ENCODE measurements at regions not wholly inside any gene's neighbourhood (a gene's known extent, or its start where the extent isn't known, plus 50 kb on each side); places are given as distances from the start of the nearest gene placed in this dataset.

DNA sequence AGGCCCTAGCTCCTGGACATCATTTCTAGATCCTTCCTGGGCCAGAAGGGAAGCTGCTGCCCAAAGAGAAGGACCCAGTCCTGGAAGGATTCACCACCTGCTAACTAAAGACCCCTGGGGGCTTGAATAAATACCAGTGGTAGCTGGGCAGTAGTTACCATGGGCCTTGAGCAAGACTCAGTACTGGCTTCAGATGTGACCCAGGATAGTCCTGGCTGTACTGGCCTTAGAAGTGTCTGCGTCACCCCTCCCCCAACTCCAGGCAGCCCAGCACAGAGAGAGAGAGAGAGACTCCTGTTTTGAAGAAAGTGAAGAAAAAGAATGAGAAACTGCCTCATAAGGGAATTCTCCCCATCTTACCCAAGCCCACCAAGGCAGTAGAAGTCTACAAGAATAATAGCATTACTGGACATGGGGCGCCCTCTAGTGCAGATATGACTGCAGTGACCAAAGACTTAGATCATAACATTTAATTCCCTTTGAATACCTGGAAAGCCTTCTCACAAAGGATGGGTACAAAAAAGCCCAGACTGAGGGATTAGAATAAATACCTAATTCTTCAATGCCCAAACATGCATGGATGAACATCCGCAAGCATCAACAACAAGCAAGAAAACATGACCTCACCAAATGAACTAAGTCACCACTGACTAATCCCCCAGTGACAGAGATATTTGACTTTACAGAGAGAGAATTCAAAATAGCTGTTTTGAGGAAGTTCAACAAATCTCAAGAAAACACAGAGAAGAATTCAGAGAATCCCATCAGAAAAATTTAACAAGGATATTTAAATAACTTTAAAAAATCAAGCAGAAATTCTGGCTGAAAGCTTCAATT, 171.8 kb downstream of the HNRNPD start:
- Histone ChIP-seq H3K4me1 (no peaks in the 10 kb centered on the region), H3K4me3 (no peak overlapping the region), H3K9me3 (peaks cover 0 to 6% (median 4%) of the 10 kb centered on the region in 8 donors), H3K36me3 (no peaks in the 10 kb centered on the region), H3K27me3 (replicated peaks in 1 of 7) (no peaks in the 10 kb centered on the region), H3K27ac (no peak overlapping the region)
- intact Hi-C loops (cut with DNase I; ENCODE audit: low total_unique reads): loop anchor here (5.0 to 10.0 kb wide), 2 partner anchors 357 to 795 kb away; no protein-coding TSS in a partner anchor
- no peak for DNase-seq
- 62 to 71% (median 68%) methylated on average over 3 of the region's 3 CpGs for WGBS, 5 donors
- TF ChIP-seq, protein P1, sequence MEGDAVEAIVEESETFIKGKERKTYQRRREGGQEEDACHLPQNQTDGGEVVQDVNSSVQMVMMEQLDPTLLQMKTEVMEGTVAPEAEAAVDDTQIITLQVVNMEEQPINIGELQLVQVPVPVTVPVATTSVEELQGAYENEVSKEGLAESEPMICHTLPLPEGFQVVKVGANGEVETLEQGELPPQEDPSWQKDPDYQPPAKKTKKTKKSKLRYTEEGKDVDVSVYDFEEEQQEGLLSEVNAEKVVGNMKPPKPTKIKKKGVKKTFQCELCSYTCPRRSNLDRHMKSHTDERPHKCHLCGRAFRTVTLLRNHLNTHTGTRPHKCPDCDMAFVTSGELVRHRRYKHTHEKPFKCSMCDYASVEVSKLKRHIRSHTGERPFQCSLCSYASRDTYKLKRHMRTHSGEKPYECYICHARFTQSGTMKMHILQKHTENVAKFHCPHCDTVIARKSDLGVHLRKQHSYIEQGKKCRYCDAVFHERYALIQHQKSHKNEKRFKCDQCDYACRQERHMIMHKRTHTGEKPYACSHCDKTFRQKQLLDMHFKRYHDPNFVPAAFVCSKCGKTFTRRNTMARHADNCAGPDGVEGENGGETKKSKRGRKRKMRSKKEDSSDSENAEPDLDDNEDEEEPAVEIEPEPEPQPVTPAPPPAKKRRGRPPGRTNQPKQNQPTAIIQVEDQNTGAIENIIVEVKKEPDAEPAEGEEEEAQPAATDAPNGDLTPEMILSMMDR (IDR thresholded peaks at IDR 0.05 in 8 of 11, conservative IDR thresholded peaks at IDR 0.05 in 3 of 11): peak in 10 of 11 experiments; percentile 41 to 64 (median 59)
- TF ChIP-seq POLR2A (IDR thresholded peaks at IDR 0.05): no peak
- no peak for TF ChIP-seq POLR2AphosphoS5 (IDR thresholded peaks at IDR 0.05)

DNA sequence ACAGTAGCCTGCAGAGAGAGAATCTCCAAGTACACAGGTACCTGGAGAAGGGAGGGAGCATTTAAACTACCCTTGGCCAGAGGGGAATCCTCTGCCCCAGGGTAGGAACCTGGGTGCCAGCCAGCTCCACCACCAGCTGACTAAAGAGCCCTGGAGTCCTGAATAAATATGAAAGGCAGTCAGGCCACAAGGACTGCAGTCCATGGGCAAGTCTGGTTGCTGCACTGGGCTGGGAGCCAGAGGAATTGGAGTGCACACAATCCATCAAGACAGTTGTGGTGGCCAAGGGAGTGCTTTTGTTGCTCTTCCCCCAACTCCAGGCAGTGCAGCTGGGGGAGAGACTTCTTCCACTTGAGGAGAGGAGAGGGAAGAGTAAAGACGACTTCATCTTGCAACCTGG, 172.5 kb downstream of the HNRNPD start:
- Histone ChIP-seq H3K4me3 (no peak overlapping the region), H3K36me3 (no peaks in the 10 kb centered on the region), H3K9me3 (peaks cover 0 to 3% (median 2%) of the 10 kb centered on the region in 8 donors), H3K4me1 (no peaks in the 10 kb centered on the region), H3K27ac (no peak overlapping the region), H3K27me3 (replicated peaks in 1 of 7) (no peaks in the 10 kb centered on the region)
- intact Hi-C loops (cut with DNase I; ENCODE audit: low total_unique reads): loop anchor here (5.0 to 10.0 kb wide), 2 partner anchors 357 to 794 kb away; no protein-coding TSS in a partner anchor
- 64 to 84% (median 83%) methylated on average over 1 of the region's 1 CpG for WGBS, 5 donors
- TF ChIP-seq POLR2AphosphoS5 (IDR thresholded peaks at IDR 0.05) (no peak), POLR2A (IDR thresholded peaks at IDR 0.05) (no peak)
- TF ChIP-seq, protein P1 (IDR thresholded peaks at IDR 0.05 in 8 of 11, conservative IDR thresholded peaks at IDR 0.05 in 3 of 11): no peak
- no peak for DNase-seq

DNA sequence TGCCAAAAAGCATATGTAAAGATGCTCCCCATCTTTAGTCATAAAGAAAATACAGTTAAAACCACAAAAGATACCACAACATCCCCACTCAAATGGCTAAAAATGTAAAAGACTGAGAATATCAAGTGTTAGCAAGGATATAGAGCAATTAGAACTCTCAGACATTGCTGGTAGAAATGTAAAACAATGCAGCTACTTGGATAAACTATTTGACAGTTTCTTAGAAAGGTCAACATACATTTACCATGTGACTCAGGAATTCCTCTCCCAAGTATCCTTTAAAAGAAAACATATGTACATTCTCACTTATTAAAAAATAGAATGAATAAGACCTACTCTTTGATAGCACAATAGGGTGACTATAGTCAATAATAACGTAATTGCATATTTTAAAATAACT, 173.7 kb downstream of the HNRNPD start:
- Histone ChIP-seq H3K36me3 (no peaks in the 10 kb centered on the region), H3K27ac (no peak overlapping the region), H3K4me3 (no peak overlapping the region), H3K4me1 (no peaks in the 10 kb centered on the region), H3K9me3 (no peaks in the 10 kb centered on the region), H3K27me3 (replicated peaks in 1 of 7) (no peaks in the 10 kb centered on the region)
- intact Hi-C loops (cut with DNase I; ENCODE audit: low total_unique reads): loop anchor here (5.0 to 10.0 kb wide), 2 partner anchors 355 to 793 kb away; no protein-coding TSS in a partner anchor
- no peak for TF ChIP-seq POLR2A (IDR thresholded peaks at IDR 0.05)
- no peak for TF ChIP-seq POLR2AphosphoS5 (IDR thresholded peaks at IDR 0.05)
- TF ChIP-seq, protein P1 (IDR thresholded peaks at IDR 0.05 in 8 of 11, conservative IDR thresholded peaks at IDR 0.05 in 3 of 11): no peak
- 72 to 85% (median 76%) methylated on average over 1 of the region's 1 CpG for WGBS, 5 donors
- DNase-seq: no peak

DNA sequence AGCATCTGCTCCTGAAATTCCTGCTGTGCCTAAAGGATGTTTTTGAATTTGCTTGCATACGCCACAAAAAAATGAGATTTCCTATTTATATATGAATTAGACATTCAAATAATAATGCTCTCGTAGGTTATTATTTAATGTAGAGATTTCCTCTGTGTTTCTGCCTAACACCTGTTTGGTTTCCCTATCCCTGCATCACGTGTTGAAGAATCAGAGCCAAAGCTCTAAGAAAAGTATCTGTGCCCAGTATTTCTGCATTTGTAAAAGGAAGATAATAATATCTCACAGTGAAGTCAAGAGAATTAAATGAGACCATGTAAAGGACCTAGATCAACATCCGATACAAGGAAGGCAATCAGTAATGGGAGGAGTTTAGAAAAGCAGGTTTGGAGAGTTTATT, 179.5 kb downstream of the HNRNPD start:
- 80 to 92% (median 85%) methylated on average over 4 of the region's 4 CpGs for WGBS, 5 donors
- Histone ChIP-seq H3K4me3 (no peak overlapping the region), H3K27ac (no peak overlapping the region), H3K4me1 (no peaks in the 10 kb centered on the region), H3K36me3 (no peaks in the 10 kb centered on the region), H3K9me3 (peaks cover 0 to 6% (median 2%) of the 10 kb centered on the region in 8 donors), H3K27me3 (replicated peaks in 1 of 7) (no peaks in the 10 kb centered on the region)
- intact Hi-C loops (cut with DNase I; ENCODE audit: low total_unique reads): no loop called here
- DNase-seq: no peak
- TF ChIP-seq, protein P1 (IDR thresholded peaks at IDR 0.05 in 8 of 11, conservative IDR thresholded peaks at IDR 0.05 in 3 of 11): no peak
- TF ChIP-seq POLR2A (IDR thresholded peaks at IDR 0.05) (no peak), POLR2AphosphoS5 (IDR thresholded peaks at IDR 0.05) (no peak)

Data from spleen (tissue), 11 donors.